Parathyroid adenoma (tissue), 2 donors: ENCODE measurements at regions not wholly inside any gene's neighbourhood (a gene's known extent, or its start where the extent isn't known, plus 50 kb on each side); places are given as distances from the start of the nearest gene placed in this dataset.

Experiments
- H2AFZ ChIP-seq: fragments of 300-600 bp; sonication (generic); one replicate; pipeline ENCODE4 v1.7.0; 2017; ENCODE audit warnings: antibody characterized with exemption, mild to moderate bottlenecking
- H3K27ac ChIP-seq: fragments of 300-600 bp; sonication (generic); one replicate; pipeline ENCODE4 v1.7.0; 2017
- H3K27me3 ChIP-seq: fragments of 300-600 bp; sonication (generic); one replicate; pipeline ENCODE4 v1.7.0; 2017; ENCODE audit warnings: low read length; ENCODE audit not compliant: control insufficient read depth, insufficient read depth
- H3K36me3 ChIP-seq: fragments of 300-600 bp; sonication (generic); one replicate; pipeline ENCODE4 v1.7.0; 2017; ENCODE audit warnings: low read length; ENCODE audit not compliant: control insufficient read depth, insufficient read depth
- H3K4me1 ChIP-seq: fragments of 300-600 bp; sonication (generic); one replicate; pipeline ENCODE4 v1.7.0; 2017; ENCODE audit warnings: control low read depth
- H3K4me2 ChIP-seq: fragments of 300-600 bp; sonication (generic); one replicate; pipeline ENCODE4 v1.7.0; 2017; ENCODE audit warnings: low read length
- H3K4me3 ChIP-seq: fragments of 300-600 bp; sonication (generic); one replicate; pipeline ENCODE4 v1.7.0; 2017; ENCODE audit warnings: low read depth, low read length
- H3K79me2 ChIP-seq: fragments of 300-600 bp; sonication (generic); one replicate; pipeline ENCODE4 v1.7.0; 2017; ENCODE audit warnings: control low read depth
- H3K9ac ChIP-seq: fragments of 300-600 bp; sonication (generic); one replicate; pipeline ENCODE4 v1.7.0; 2017; ENCODE audit warnings: mild to moderate bottlenecking
- H3K9me3 ChIP-seq: fragments of 300-600 bp; sonication (generic); one replicate; pipeline ENCODE4 v1.7.0; 2017; ENCODE audit warnings: low read length; ENCODE audit not compliant: control insufficient read depth
- CTCF ChIP-seq: fragments of 300-600 bp; sonication (generic); IDR thresholded peaks from one replicate; pipeline ENCODE4 v1.7.0; 2017; ENCODE audit warnings: antibody characterized with exemption, mild to moderate bottlenecking
- donor health status: primary hyperparathyroidism.

GRCh38 chr4:60313611-60314178, 886.4 kb upstream of the ADGRL3 start:
- Histone ChIP-seq H3K4me2 (no peak overlapping the region), H3K4me3 (no peak overlapping the region), H3K36me3 (no peaks in the 10 kb centered on the region), H3K27me3 (no peaks in the 10 kb centered on the region), H3K4me1 (no peaks in the 10 kb centered on the region), H3K27ac (no peak overlapping the region), H3K9me3 (no peaks in the 10 kb centered on the region), H3K79me2 (no peaks in the 10 kb centered on the region), H3K9ac (no peak overlapping the region), H2AFZ (no peak overlapping the region)
- TF ChIP-seq CTCF: no peak

GRCh38 chr4:60314416-60314815, 885.7 kb upstream of the ADGRL3 start:
- no peaks in the 10 kb centered on the region for H3K79me2 ChIP-seq

GRCh38 chr4:60315586-60315985, 884.5 kb upstream of the ADGRL3 start:
- H3K4me3 ChIP-seq: no peak overlapping the region
- H3K9me3 ChIP-seq: no peaks in the 10 kb centered on the region
- H3K9ac ChIP-seq: no peak overlapping the region
- H3K27ac ChIP-seq: no peak overlapping the region
- no peaks in the 10 kb centered on the region for H3K27me3 ChIP-seq
- H3K4me1 ChIP-seq: no peaks in the 10 kb centered on the region
- H3K79me2 ChIP-seq: no peaks in the 10 kb centered on the region
- H3K36me3 ChIP-seq: no peaks in the 10 kb centered on the region
- H2AFZ ChIP-seq: no peak overlapping the region
- no peak for TF ChIP-seq CTCF
- H3K4me2 ChIP-seq: no peak overlapping the region

More at GRCh38 chr4:60314416-60314815, 885.7 kb upstream of the ADGRL3 start:
- no peak overlapping the region for H3K27ac ChIP-seq
- H3K9ac ChIP-seq: no peak overlapping the region
- H3K36me3 ChIP-seq: no peaks in the 10 kb centered on the region
- no peaks in the 10 kb centered on the region for H3K9me3 ChIP-seq
- TF ChIP-seq CTCF: no peak
- no peak overlapping the region for H3K4me2 ChIP-seq
- no peak overlapping the region for H2AFZ ChIP-seq
- no peak overlapping the region for H3K4me3 ChIP-seq
- H3K27me3 ChIP-seq: no peaks in the 10 kb centered on the region
- H3K4me1 ChIP-seq: no peaks in the 10 kb centered on the region

DNA sequence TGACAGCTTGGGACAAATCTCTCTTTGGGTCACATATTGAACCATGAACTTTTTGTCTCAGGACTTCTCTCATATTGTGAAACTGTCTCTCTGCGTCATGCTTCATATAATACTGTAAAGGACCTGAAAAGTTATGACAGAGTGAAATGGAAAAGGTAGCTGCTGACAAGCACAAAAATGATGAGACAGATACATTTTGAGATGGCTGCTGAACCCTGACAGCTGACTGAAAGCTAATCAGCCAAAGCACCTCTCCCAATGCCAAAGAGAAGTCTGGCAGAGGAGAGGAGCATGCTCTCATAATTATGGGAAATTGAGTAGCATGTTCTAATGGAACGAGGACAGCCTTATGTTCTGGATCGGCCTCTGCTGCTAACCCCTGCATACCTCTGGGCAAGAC, 873.4 kb upstream of the ADGRL3 start:
- H3K36me3 ChIP-seq: no peaks in the 10 kb centered on the region
- H2AFZ ChIP-seq: no peak overlapping the region
- H3K9ac ChIP-seq: no peak overlapping the region
- no peaks in the 10 kb centered on the region for H3K79me2 ChIP-seq
- TF ChIP-seq CTCF: no peak
- H3K9me3 ChIP-seq: no peaks in the 10 kb centered on the region
- no peak overlapping the region for H3K27ac ChIP-seq
- H3K27me3 ChIP-seq: no peaks in the 10 kb centered on the region
- H3K4me1 ChIP-seq: no peaks in the 10 kb centered on the region
- no peak overlapping the region for H3K4me2 ChIP-seq
- H3K4me3 ChIP-seq: no peak overlapping the region

GRCh38 chr4:60327651-60328050, 872.5 kb upstream of the ADGRL3 start:
- no peak overlapping the region for H3K4me2 ChIP-seq
- H3K9ac ChIP-seq: no peak overlapping the region
- no peak overlapping the region for H3K27ac ChIP-seq
- H3K27me3 ChIP-seq: no peaks in the 10 kb centered on the region
- H2AFZ ChIP-seq: no peak overlapping the region
- H3K9me3 ChIP-seq: no peaks in the 10 kb centered on the region
- no peaks in the 10 kb centered on the region for H3K36me3 ChIP-seq
- no peaks in the 10 kb centered on the region for H3K4me1 ChIP-seq
- H3K4me3 ChIP-seq: no peak overlapping the region
- no peaks in the 10 kb centered on the region for H3K79me2 ChIP-seq
- TF ChIP-seq CTCF: no peak
